OCI-LY7 (cell line): ENCODE measurements at regions not wholly inside any gene's neighbourhood (a gene's known extent, or its start where the extent isn't known, plus 50 kb on each side); places are given as distances from the start of the nearest gene placed in this dataset.

Experiments
- BruUV-seq: library from RNA; stranded (reverse); fragments of 400-500 nt; replicated peaks from 2 replicates; lab custom pipeline; 2021; lab: Mats Ljungman, UMichigan
- CTCF ChIA-PET: fragments of 300-600 bp; sonication (Branson Sonifier 250); formaldehyde crosslinking; loops from one replicate; lab custom pipeline; 2022; ENCODE audit warnings: antibody characterized with exemption; ENCODE audit not compliant: unreplicated experiment; lab: Charles Lee
- POLR2A ChIA-PET: fragments of 300-600 bp; sonication (Branson Sonifier 250); formaldehyde crosslinking; loops from one replicate; lab custom pipeline; 2022; ENCODE audit warnings: antibody characterized with exemption; lab: Charles Lee
- DNase-seq: peaks from one replicate; pipeline ENCODE4 v3.0.0-alpha.2; 2015; ENCODE audit warnings: low spot score
- H2AFZ ChIP-seq: fragments of 200-600 bp; sonication (generic), shearing (Covaris generic); 2 replicates; pipeline ENCODE4 v1.6.1; 2014; ENCODE audit warnings: mild to moderate bottlenecking, antibody characterized with exemption, low read length, moderate library complexity
- H3K27ac ChIP-seq: fragments of 200-600 bp; sonication (generic); 2 replicates; pipeline ENCODE4 v1.5.1; 2014; ENCODE audit warnings: mixed run types, low read depth, mild to moderate bottlenecking, moderate library complexity, low read length, inconsistent platforms; ENCODE audit not compliant: poor library complexity, severe bottlenecking
- H3K36me3 ChIP-seq: fragments of 200-600 bp; sonication (generic); 2 replicates; pipeline ENCODE4 v1.6.1; 2014; ENCODE audit warnings: mild to moderate bottlenecking, antibody characterized with exemption, low read length, moderate library complexity, mixed read lengths; ENCODE audit not compliant: insufficient read depth
- H3K4me1 ChIP-seq: fragments of 200-600 bp; sonication (generic); 2 replicates; pipeline ENCODE4 v1.5.1; 2014; ENCODE audit warnings: mild to moderate bottlenecking, low read length; ENCODE audit not compliant: insufficient read depth, poor library complexity, severe bottlenecking
- H3K4me2 ChIP-seq: fragments of 200-600 bp; sonication (generic); 2 replicates; pipeline ENCODE4 v1.6.1; 2014; ENCODE audit warnings: mild to moderate bottlenecking, low read length
- H3K4me3 ChIP-seq: fragments of 200-600 bp; sonication (generic); 2 replicates; pipeline ENCODE4 v1.5.1; 2014; ENCODE audit warnings: mild to moderate bottlenecking, low read depth, low read length; ENCODE audit not compliant: poor library complexity, severe bottlenecking
- H3K79me2 ChIP-seq: fragments of 200-600 bp; sonication (generic); 2 replicates; pipeline ENCODE4 v1.6.1; 2016; ENCODE audit warnings: low read depth, mild to moderate bottlenecking, low read length, moderate library complexity, mixed read lengths; ENCODE audit not compliant: insufficient read depth
- H3K9me2 ChIP-seq: fragments of 200-600 bp; sonication (generic); 2 replicates; pipeline ENCODE4 v1.6.1; 2016; ENCODE audit warnings: mild to moderate bottlenecking, low read length, mixed read lengths; ENCODE audit not compliant: insufficient read depth
- H3K9me3 ChIP-seq: fragments of 200-600 bp; sonication (generic); 2 replicates; pipeline ENCODE4 v1.6.1; 2014; ENCODE audit warnings: mild to moderate bottlenecking, mixed run types, low read length, mixed read lengths
- H4K20me1 ChIP-seq: fragments of 200-600 bp; sonication (generic); 2 replicates; pipeline ENCODE4 v1.6.1; 2014; ENCODE audit warnings: mild to moderate bottlenecking, antibody characterized with exemption, low read length, moderate library complexity, mixed read lengths; ENCODE audit not compliant: insufficient read depth
- CTCF ChIP-seq: fragments of 200-600 bp; sonication (generic); conservative IDR thresholded peaks from 2 replicates; pipeline ENCODE4 v1.5.1; 2014; ENCODE audit warnings: mild to moderate bottlenecking, antibody characterized with exemption, low read length, moderate library complexity, mixed read lengths
- EZH2phosphoT487 ChIP-seq: fragments of 200-600 bp; sonication (generic); IDR thresholded peaks from 2 replicates; pipeline ENCODE4 v1.6.1; 2018; ENCODE audit warnings: low read depth, borderline replicate concordance, mild to moderate bottlenecking, mixed run types, antibody characterized with exemption, low read length, moderate library complexity, mixed read lengths
- intact Hi-C: fragments of 100-400 bp; cut with micrococcal nuclease; formaldehyde crosslinking; loops from one replicate; pipeline ENCODE4 v1.10.0; 2022; ENCODE audit not compliant: unreplicated experiment

GRCh38 chr17:72363089-72363610 lies 242.3 kb downstream of the SOX9 start:
- ChIA-PET POLR2A (no interaction called here), CTCF (no interaction called here)
- H3K4me1 ChIP-seq = no peaks in the 10 kb centered on the region
- BruUV-seq = no TSS peak
- H2AFZ ChIP-seq = no peak overlapping the region
- no peaks in the 10 kb centered on the region for H3K9me3 ChIP-seq
- no peak overlapping the region for H3K27ac ChIP-seq
- DNase-seq = no peak
- no peak overlapping the region for H3K4me2 ChIP-seq
- intact Hi-C loops = no loop called here
- H3K36me3 ChIP-seq = no peaks in the 10 kb centered on the region
- TF ChIP-seq EZH2phosphoT487 = no peak
- no peak for TF ChIP-seq CTCF
- no peak overlapping the region for H3K4me3 ChIP-seq
- no peaks in the 10 kb centered on the region for H4K20me1 ChIP-seq
- no peaks in the 10 kb centered on the region for H3K9me2 ChIP-seq
- no peaks in the 10 kb centered on the region for H3K79me2 ChIP-seq

GRCh38 chr17:72365857-72366414 lies 245.1 kb downstream of the SOX9 start:
- DNase-seq = no peak
- TF ChIP-seq CTCF = no peak
- no peak for TF ChIP-seq EZH2phosphoT487

GRCh38 chr17:72366626-72367025 lies 245.8 kb downstream of the SOX9 start:
- Histone ChIP-seq H3K9me2 (no peaks in the 10 kb centered on the region), H3K4me1 (no peaks in the 10 kb centered on the region), H3K36me3 (no peaks in the 10 kb centered on the region), H3K27ac (no peak overlapping the region), H3K4me2 (no peak overlapping the region), H3K9me3 (no peaks in the 10 kb centered on the region), H2AFZ (no peak overlapping the region), H4K20me1 (no peaks in the 10 kb centered on the region), H3K4me3 (no peak overlapping the region), H3K79me2 (no peaks in the 10 kb centered on the region)
- intact Hi-C loops = no loop called here
- no peak for TF ChIP-seq CTCF
- TF ChIP-seq EZH2phosphoT487 = no peak
- POLR2A ChIA-PET = interaction anchor here (0.7 to 1.5 kb wide), 2 partner anchors 8 to 788 kb away, joined by 3 to 4 read pairs; no protein-coding TSS in a partner anchor
- no TSS peak for BruUV-seq
- CTCF ChIA-PET = no interaction called here
- no peak for DNase-seq

More at GRCh38 chr17:72365857-72366414, 245.1 kb downstream of the SOX9 start:
- no peak overlapping the region for H3K4me3 ChIP-seq
- no peak overlapping the region for H3K27ac ChIP-seq
- no TSS peak for BruUV-seq
- no peaks in the 10 kb centered on the region for H4K20me1 ChIP-seq
- H3K9me3 ChIP-seq = no peaks in the 10 kb centered on the region
- H3K4me2 ChIP-seq = no peak overlapping the region
- no peaks in the 10 kb centered on the region for H3K36me3 ChIP-seq
- no peaks in the 10 kb centered on the region for H3K79me2 ChIP-seq
- H3K9me2 ChIP-seq = no peaks in the 10 kb centered on the region
- CTCF ChIA-PET = no interaction called here
- H2AFZ ChIP-seq = no peak overlapping the region
- POLR2A ChIA-PET = interaction anchor here (0.7 kb wide), 2 partner anchors 95 to 1189 kb away, joined by 3 read pairs; no protein-coding TSS in a partner anchor
- intact Hi-C loops = no loop called here
- no peaks in the 10 kb centered on the region for H3K4me1 ChIP-seq
